Activated T-helper 17 cell treated with anti-CD3 and anti-CD28 coated beads, Interleukin-2, amount 50 U/mL, for 72 hours (primary cell): ENCODE measurements at regions not wholly inside any gene's neighbourhood (a gene's known extent, or its start where the extent isn't known, plus 50 kb on each side); places are given as distances from the start of the nearest gene placed in this dataset.
"Not testable (repeated sequence)": the region's sequence is repeated elsewhere in the genome, so short reads cannot be mapped to it uniquely, and the experiment has no call there.

Experiments used
- ATAC-seq: fragments of 150-1000 bp; cut with Tn5 transposase; replicated peaks from 2 replicates; pipeline ENCODE4 v1.10.0; 2021; ENCODE audit warnings: mild to moderate bottlenecking, moderate library complexity
- H3K27ac Mint-ChIP-seq: one replicate; pipeline ENCODE4 v1.8.0; 2022; ENCODE audit warnings: mixed read lengths
- H3K27me3 Mint-ChIP-seq: one replicate; pipeline ENCODE4 v1.8.0; 2022; ENCODE audit warnings: mixed read lengths
- H3K36me3 Mint-ChIP-seq: one replicate; pipeline ENCODE4 v1.8.0; 2022; ENCODE audit warnings: low read depth, mild to moderate bottlenecking, mixed read lengths
- H3K4me1 Mint-ChIP-seq: one replicate; pipeline ENCODE4 v1.8.0; 2022; ENCODE audit warnings: mixed read lengths
- H3K4me3 Mint-ChIP-seq: one replicate; pipeline ENCODE4 v1.8.0; 2022; ENCODE audit warnings: mild to moderate bottlenecking, mixed read lengths
- H3K9me3 Mint-ChIP-seq: one replicate; pipeline ENCODE4 v1.8.0; 2022; ENCODE audit warnings: mixed read lengths

DNA sequence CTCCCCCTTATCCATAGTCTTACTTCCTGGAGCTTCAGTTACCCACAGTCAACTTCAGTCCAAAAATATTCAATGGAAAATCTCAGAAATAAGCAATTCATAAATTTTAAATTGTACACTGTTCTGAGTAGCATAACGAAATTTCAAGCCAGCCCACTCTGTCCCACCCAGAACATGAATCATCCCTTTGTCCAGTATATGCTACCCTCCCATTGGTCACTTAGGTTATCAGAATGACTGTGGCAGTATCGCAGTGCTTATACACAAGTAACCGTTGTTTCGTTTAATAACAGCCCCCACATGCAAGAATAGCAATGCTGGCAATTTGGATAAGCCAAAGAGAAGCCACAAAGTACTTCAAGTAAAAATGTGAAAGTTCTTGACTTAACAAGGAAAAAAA is 325.3 kb upstream of the ADAMTS9 start:
- H3K4me3 Mint-ChIP-seq = no peak overlapping the region
- no peak overlapping the region for H3K27ac Mint-ChIP-seq
- ATAC-seq = no peak
- H3K27me3 Mint-ChIP-seq = no peaks in the 10 kb centered on the region
- H3K36me3 Mint-ChIP-seq = no peaks in the 10 kb centered on the region
- no peaks in the 10 kb centered on the region for H3K4me1 Mint-ChIP-seq
- H3K9me3 Mint-ChIP-seq = peaks cover 4% of the 10 kb centered on the region

DNA sequence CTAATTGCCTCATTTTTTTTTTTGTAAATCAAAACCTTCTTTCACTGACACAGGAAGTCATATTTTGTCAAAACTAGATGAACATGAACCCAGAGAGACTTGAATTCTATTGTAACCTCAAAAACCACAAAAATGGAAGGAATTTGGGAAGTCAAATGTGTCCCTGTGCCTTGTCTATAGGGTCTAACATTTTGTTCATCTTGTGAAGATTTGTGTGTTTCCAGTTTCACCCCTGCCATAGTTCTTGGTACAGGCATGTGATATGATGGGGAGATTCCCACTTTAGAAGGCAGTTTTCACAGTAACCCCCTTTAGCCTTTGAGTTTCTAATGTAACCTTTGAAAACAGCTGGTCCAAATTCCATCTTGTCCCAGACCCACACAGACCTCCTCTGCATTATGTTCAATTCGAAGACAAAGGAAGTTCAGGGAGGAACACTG is 318.5 kb upstream of the ADAMTS9 start:
- H3K9me3 Mint-ChIP-seq = peaks cover 10% of the 10 kb centered on the region
- ATAC-seq = no peak
- H3K27me3 Mint-ChIP-seq = no peaks in the 10 kb centered on the region
- H3K36me3 Mint-ChIP-seq = no peaks in the 10 kb centered on the region
- H3K4me1 Mint-ChIP-seq = no peaks in the 10 kb centered on the region
- H3K27ac Mint-ChIP-seq = no peak overlapping the region
- H3K4me3 Mint-ChIP-seq = no peak overlapping the region

DNA sequence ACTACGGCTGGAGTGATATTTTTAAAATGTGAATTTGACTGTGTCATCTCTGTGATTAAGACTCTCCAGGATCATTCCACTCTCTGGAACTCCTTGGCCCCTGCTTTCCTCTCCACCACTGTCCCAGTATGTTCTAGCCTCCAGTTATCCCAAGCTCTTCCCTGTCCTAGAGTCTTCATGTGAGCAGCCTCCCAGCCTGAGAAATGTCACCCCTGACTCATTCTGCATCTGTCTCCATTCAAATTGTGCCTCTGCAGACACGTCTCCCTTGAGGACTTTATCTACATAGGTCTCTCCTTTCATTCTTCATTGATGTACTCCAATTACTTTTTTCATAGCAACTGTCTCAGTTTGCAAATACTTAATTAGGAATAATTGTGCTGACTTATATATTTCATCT is 317.7 kb upstream of the ADAMTS9 start:
- no peak for ATAC-seq
- no peaks in the 10 kb centered on the region for H3K36me3 Mint-ChIP-seq
- H3K27me3 Mint-ChIP-seq = no peaks in the 10 kb centered on the region
- peaks cover 10% of the 10 kb centered on the region for H3K9me3 Mint-ChIP-seq
- no peak overlapping the region for H3K4me3 Mint-ChIP-seq
- H3K4me1 Mint-ChIP-seq = no peaks in the 10 kb centered on the region
- H3K27ac Mint-ChIP-seq = no peak overlapping the region

DNA sequence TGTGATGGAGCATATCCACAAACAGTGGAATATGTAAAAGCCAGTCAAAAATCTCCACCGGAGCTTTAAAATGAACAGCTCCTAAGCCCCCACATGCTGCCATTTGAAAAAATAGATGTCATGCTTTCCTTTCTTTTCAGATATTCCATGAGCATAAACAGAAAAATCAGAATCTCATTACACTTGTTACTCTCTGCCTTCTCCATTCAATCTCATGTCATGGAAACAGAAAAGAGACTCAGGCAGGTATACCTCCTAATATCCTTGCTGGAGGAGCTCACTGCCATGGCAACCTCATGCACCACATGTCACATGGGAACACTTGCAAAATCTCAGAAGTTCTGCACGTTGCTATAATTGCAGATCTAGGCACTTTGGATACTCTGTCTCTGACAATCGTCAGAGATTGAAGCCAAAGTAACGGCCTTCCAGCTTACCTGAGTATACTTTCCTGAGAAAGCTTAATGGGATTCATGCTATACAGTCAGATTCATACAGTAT is 317.0 kb upstream of the ADAMTS9 start:
- Mint-ChIP-seq H3K27ac (no peak overlapping the region), H3K9me3 (peaks cover 14% of the 10 kb centered on the region), H3K36me3 (no peaks in the 10 kb centered on the region), H3K4me1 (no peaks in the 10 kb centered on the region), H3K4me3 (no peak overlapping the region), H3K27me3 (no peaks in the 10 kb centered on the region)
- no peak for ATAC-seq

DNA sequence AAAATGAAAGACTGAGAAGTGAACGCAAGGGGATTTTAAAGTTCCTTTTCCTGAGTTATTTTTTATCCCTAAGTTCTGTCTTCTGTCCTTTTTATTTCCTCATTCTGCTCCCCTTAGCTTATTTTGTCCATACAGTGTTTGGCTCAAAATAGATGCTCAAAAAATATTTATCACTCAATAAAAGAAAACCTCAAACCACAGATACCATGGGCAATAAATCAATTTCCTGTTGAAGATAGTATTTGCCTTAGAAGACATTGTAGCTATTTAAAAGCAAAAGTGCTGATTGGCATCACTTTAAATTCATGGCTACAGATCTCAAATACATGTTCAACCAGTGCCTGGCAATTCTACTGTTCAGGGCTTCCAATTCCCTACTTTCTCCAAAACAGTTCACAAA is 316.5 kb upstream of the ADAMTS9 start:
- no peak for ATAC-seq
- Mint-ChIP-seq H3K4me3 (no peak overlapping the region), H3K36me3 (no peaks in the 10 kb centered on the region), H3K4me1 (no peaks in the 10 kb centered on the region), H3K27ac (no peak overlapping the region), H3K9me3 (peaks cover 14% of the 10 kb centered on the region), H3K27me3 (no peaks in the 10 kb centered on the region)

DNA sequence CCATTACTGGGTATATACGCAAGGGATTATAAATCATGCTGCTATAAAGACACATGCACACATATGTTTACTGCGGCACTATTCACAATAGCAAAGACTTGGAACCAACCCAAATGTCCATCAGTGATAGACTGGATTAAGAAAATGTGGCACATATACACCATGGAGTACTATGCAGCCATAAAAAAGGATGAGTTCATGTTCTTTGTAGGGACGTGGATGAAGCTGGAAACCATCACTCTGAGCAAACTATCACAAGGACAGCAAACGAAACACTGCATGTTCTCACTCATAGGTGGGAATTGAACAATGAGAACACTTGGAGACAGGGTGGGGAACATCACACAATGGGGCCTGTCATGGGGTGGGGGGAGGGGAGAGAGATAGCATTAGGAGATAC is 313.3 kb upstream of the ADAMTS9 start:
- H3K27ac Mint-ChIP-seq, H3K4me1 Mint-ChIP-seq, H3K27me3 Mint-ChIP-seq: not testable (repeated sequence)

DNA sequence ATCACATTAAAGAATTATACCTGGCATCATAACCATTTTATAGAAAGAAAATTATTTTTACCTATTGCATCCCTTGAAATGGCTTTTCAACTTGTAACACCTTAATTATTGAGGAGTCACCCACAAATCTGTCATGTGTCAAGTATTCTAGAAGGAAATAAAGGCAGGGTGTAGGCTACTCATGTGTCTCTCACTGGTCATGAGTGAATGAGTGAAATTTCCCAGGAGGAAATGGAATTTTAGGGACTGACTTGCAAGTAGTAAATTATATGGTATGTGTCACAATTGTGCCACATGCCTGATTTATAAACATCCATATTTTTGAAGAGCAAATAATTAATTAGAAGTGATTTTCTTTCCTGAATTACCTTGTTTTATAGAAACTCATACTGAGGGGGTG is 310.5 kb upstream of the ADAMTS9 start:
- Mint-ChIP-seq H3K36me3 (no peaks in the 10 kb centered on the region), H3K27ac (no peak overlapping the region), H3K27me3 (no peaks in the 10 kb centered on the region), H3K4me3 (no peak overlapping the region), H3K4me1 (no peaks in the 10 kb centered on the region), H3K9me3 (peaks cover 17% of the 10 kb centered on the region)
- no peak for ATAC-seq

More for the DNA sequence above, 313.3 kb upstream of the ADAMTS9 start:
- not testable (repeated sequence) for H3K36me3 Mint-ChIP-seq, H3K4me3 Mint-ChIP-seq, ATAC-seq
- peaks cover 21% of the 10 kb centered on the region for H3K9me3 Mint-ChIP-seq

DNA sequence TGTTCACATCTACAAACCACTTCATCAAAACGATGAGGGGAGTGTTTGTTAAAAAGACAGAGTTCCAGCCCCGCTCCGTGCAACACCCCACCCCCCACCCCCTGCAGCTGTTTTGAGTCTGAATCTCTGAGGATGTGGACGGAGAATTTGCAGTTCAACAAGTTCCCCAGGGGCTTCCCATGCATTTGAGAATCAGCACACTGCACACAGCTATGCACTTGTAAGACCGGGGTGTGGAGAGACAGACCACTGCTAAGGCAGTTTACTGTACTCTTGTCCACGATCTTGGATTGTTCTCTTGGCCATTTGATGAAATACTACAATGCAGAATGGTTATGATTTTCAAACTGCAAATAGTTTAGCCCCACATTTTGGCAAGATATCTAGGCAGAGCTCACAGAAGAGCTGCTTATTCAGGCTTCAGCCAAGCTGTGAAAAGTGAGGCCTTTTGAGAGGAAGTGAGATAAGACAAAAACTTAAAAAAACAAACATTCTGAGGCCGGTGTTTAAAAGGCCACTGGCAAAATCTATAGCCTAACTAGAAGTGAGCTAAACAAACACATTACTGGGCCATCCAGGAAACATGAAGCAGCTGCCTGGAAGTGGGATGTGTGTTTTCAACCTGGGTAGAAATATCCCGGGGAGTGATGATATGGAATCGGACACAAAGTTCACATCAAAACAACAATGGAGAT is 308.2 kb upstream of the ADAMTS9 start:
- H3K36me3 Mint-ChIP-seq = no peaks in the 10 kb centered on the region
- no peak for ATAC-seq
- no peak overlapping the region for H3K4me3 Mint-ChIP-seq
- peaks cover 13% of the 10 kb centered on the region for H3K9me3 Mint-ChIP-seq
- H3K27me3 Mint-ChIP-seq = no peaks in the 10 kb centered on the region
- no peaks in the 10 kb centered on the region for H3K4me1 Mint-ChIP-seq
- no peak overlapping the region for H3K27ac Mint-ChIP-seq

DNA sequence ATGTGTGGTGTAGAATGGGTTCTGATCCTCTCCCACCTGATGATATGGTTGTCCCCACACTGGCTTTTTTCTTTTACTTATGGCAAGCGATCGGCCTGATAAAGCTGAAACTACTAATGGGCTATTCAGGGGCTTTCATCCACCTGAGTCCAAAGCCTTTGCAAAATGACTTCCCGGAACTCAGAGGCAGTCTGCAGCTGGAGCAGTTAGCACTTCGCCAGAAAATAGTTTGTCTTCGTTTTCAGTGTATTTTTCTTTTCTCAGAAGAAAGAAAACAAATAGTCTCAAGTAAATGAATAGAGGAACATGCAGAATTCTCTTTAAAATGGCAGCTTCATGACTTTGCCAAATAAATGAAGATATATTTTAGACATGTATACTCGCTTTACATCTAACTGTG is 306.0 kb upstream of the ADAMTS9 start:
- H3K36me3 Mint-ChIP-seq = no peaks in the 10 kb centered on the region
- ATAC-seq = no peak

DNA sequence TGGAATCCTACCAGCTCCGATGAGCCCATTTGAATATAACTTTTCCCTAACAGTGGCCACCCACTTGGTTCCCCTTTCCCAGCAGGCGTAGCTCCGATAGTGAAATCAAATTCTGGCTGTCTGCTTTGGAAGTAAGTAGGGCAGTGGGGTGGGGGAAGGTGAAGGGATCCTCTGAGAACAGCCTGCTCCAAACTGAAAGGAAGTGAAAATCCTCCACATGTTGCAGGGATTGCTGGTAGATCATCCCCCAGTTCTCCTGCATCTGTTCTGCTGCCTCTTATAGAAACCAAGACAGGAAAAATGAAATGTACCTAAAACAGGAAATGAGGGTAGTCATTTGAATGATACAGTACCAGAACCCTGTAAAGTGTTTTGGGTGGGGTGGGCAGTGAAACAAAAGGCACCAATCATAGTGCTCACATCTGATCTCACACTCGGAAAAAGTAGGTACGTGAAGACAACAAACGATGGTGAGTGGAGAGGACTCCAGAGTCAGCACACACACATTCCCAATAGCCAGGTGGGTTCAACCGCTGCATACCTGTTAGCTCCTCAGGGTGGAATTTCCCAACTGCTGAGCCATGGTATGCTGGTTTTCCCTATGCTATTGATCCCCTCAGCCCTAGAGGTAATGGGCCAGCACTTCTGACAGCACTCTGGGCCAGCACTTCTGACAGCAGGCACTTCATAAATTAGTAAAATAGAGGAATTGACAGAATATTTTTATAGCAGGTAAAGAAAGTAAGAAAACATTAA is 304.9 kb upstream of the ADAMTS9 start:
- Mint-ChIP-seq H3K4me1 (no peaks in the 10 kb centered on the region), H3K27me3 (no peaks in the 10 kb centered on the region), H3K9me3 (peaks cover 9% of the 10 kb centered on the region), H3K27ac (no peak overlapping the region), H3K4me3 (no peak overlapping the region), H3K36me3 (no peaks in the 10 kb centered on the region)
- no peak for ATAC-seq

More for the DNA sequence above, 306.0 kb upstream of the ADAMTS9 start:
- Mint-ChIP-seq H3K27me3 (no peaks in the 10 kb centered on the region), H3K27ac (no peak overlapping the region), H3K4me3 (no peak overlapping the region), H3K9me3 (peaks cover 8% of the 10 kb centered on the region), H3K4me1 (no peaks in the 10 kb centered on the region)

DNA sequence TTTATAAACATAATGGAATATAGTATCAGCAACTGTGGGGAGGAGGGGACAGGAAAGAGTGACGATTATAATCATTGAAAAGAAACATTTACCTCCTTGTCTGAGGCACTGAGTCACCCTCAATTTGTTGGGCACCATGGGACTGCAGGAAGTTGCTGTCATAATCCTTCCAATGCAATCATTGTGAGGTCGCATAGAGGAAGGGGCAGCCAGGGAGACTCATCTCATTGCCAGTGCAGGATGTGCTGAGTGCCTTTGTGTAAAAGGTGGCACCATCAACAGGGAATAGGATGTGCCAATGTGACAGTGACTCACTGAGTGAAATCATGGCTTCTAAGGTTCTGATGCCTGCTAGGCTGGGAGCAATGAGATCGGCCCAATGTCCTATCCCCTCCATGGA is 300.4 kb upstream of the ADAMTS9 start:
- peaks cover 20% of the 10 kb centered on the region for H3K9me3 Mint-ChIP-seq
- no peaks in the 10 kb centered on the region for H3K27me3 Mint-ChIP-seq
- no peak overlapping the region for H3K27ac Mint-ChIP-seq
- no peak overlapping the region for H3K4me3 Mint-ChIP-seq
- ATAC-seq = no peak
- H3K4me1 Mint-ChIP-seq = no peaks in the 10 kb centered on the region
- H3K36me3 Mint-ChIP-seq = no peaks in the 10 kb centered on the region

DNA sequence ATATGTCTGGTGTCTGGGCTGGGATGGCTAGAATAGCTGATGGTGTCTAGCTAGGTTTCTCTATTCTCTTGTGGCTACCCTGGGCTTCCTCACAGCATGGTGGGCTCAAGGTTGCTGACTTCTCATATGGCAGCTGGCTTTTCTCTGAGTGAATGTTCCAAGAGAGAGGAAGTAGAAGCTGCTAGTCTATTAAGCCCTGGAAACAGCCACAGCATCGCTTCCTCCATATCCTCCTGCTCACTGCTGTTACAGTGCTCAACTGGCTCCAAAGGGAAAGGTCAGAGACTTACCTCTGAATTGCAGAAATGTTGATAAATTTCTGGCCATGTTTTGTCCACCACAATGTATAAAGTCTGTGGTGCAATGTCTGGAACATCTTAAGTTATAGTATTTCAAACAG is 299.9 kb upstream of the ADAMTS9 start:
- ATAC-seq = no peak
- H3K9me3 Mint-ChIP-seq = peaks cover 20% of the 10 kb centered on the region
- H3K4me1 Mint-ChIP-seq = no peaks in the 10 kb centered on the region
- H3K36me3 Mint-ChIP-seq = no peaks in the 10 kb centered on the region
- no peaks in the 10 kb centered on the region for H3K27me3 Mint-ChIP-seq
- no peak overlapping the region for H3K27ac Mint-ChIP-seq
- H3K4me3 Mint-ChIP-seq = no peak overlapping the region

DNA sequence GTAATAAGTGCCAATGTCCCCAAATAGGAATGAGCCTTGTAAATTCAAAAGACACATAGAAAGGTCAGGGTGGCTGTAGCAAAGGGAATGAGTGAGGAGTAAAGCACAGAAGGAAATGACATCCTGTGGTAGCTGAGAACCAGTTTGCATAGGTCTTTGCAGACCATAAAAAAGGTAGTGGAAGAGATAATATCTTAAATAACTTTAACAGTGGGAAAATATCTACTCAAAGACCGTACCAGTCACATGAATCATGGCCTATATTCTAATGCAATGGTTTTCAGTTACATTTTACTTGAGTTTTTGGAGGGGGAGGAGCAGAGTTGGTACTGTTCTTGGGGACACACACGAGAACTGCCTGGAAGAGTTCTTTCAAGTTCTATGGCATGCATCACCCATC is 297.3 kb upstream of the ADAMTS9 start:
- no peaks in the 10 kb centered on the region for H3K36me3 Mint-ChIP-seq
- H3K27ac Mint-ChIP-seq = no peak overlapping the region
- no peak for ATAC-seq
- no peaks in the 10 kb centered on the region for H3K27me3 Mint-ChIP-seq
- H3K4me3 Mint-ChIP-seq = no peak overlapping the region
- peaks cover 20% of the 10 kb centered on the region for H3K9me3 Mint-ChIP-seq
- no peaks in the 10 kb centered on the region for H3K4me1 Mint-ChIP-seq

DNA sequence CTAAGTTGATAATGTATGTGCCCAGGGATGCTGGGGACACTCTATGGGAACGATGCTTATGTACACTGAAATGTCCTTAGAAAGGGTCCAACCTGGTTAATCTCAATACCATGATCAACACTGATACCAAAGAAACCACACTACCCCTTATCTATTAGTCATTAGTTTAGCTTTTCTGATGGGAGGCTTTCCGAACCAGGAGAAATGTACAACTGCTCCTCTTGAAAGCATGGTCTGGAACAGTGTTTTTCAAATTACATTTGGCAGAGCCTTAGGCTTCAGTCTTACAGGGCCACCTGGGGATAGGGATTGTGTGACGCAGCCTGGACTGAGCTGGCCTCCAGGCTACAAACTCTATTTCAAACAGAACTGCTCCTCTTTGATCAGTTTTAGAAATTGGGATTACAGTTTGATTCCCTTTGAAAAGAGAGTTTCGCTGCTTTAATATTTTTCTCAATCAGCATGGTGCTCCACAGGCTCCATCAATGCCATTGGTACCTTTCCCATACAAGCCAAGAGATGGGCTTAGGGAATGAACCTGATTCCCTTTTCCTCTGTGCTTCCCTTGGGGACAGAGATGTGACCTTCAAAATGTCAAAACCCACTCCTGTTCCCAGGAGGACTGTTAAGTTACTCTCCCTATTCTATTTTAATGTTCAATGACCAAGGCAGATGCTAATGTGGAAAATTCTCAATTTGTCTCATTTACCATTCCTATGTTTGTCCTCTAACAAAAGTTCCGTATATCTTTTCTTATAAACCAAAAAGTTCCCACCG is 296.0 kb upstream of the ADAMTS9 start:
- Mint-ChIP-seq H3K4me1 (no peaks in the 10 kb centered on the region), H3K27me3 (no peaks in the 10 kb centered on the region), H3K9me3 (peaks cover 20% of the 10 kb centered on the region), H3K4me3 (no peak overlapping the region), H3K36me3 (no peaks in the 10 kb centered on the region), H3K27ac (no peak overlapping the region)
- no peak for ATAC-seq
